ENCODE measurements at regions not wholly inside any gene's neighbourhood (a gene's known extent, or its start where the extent isn't known, plus 50 kb on each side); places are given as distances from the start of the nearest gene placed in this dataset.

GRCh38 chr13:33697926-33698325 is 120.0 kb upstream of the RFC3 start:
- intact Hi-C loops (cut with micrococcal nuclease) = no loop called here
- Mint-ChIP-seq H3K4me3 (no peak overlapping the region), H3K27ac (no peak overlapping the region), H3K27me3 (peaks cover 11% of the 10 kb centered on the region), H3K9me3 (ENCODE audit: insufficient read depth) (no peaks in the 10 kb centered on the region), H3K4me1 (no peaks in the 10 kb centered on the region)
- H3K36me3 ChIP-seq (replicated peaks in 1 of 2; ENCODE audit: control extremely low read depth in 1 of 2, control insufficient read depth in 1 of 2, extremely low read depth in 1 of 2, insufficient read depth in 2 of 2, low read length in 1 of 2) = no peaks in the 10 kb centered on the region
- CTCF ChIA-PET = no interaction called here
- no peaks in the 10 kb centered on the region for H4K20me1 ChIP-seq (ENCODE audit: control insufficient read depth, insufficient read depth, low read length, poor library complexity, severe bottlenecking)
- no peak for DNase-seq
- ATAC-seq (ENCODE audit: low read depth) = no peak
- H3K27me3 ChIP-seq (replicated peaks in 1 of 4; ENCODE audit: control extremely low read depth in 1 of 4, control insufficient read depth in 3 of 4, insufficient read depth in 4 of 4, low read length in 3 of 4) = peaks cover 0 to 3% (median 0%) of the 10 kb centered on the region in 4 experiments
- no peak overlapping the region for H3K27ac ChIP-seq (ENCODE audit: low read length in 2 of 2)
- no peak overlapping the region for H2AFZ ChIP-seq (ENCODE audit: insufficient read depth, low read depth, low read length, poor library complexity, severe bottlenecking)
- no peak overlapping the region for H3K9ac ChIP-seq (ENCODE audit: low read length)
- no peaks in the 10 kb centered on the region for H3K4me1 ChIP-seq (ENCODE audit: control insufficient read depth in 2 of 2, insufficient read depth in 2 of 2, low read length in 2 of 2)
- no peak overlapping the region for H3K4me2 ChIP-seq (replicated peaks; ENCODE audit: low read depth, low read length, poor library complexity, severe bottlenecking)
- H3K9me3 ChIP-seq (ENCODE audit: control extremely low read depth in 1 of 3, control insufficient read depth in 2 of 3, insufficient read depth in 1 of 3, low read length in 2 of 3) = peaks cover 0 to 2% (median 0%) of the 10 kb centered on the region in 3 donors
- WGBS (ENCODE audit: insufficient coverage) = no CpG with 5 or more reads among the region's 1 CpG
- no peak overlapping the region for H3K4me3 ChIP-seq (ENCODE audit: control extremely low read depth in 1 of 5, extremely low read depth in 1 of 5, insufficient read depth in 1 of 5, low read depth in 2 of 5, low read length in 4 of 5)
- H3K79me2 ChIP-seq (ENCODE audit: control insufficient read depth, insufficient read depth, low read length) = no peaks in the 10 kb centered on the region
- POLR2A ChIA-PET = no interaction called here
- TF ChIP-seq CTCF (IDR thresholded peaks at IDR 0.05) = no peak
- no peak for TF ChIP-seq EZH2 (IDR thresholded peaks at IDR 0.05; ENCODE audit: borderline replicate concordance, insufficient read depth, low read depth, low read length, poor library complexity, severe bottlenecking)

- no peak overlapping the region for H3K27ac Mint-ChIP-seq
- ChIA-PET CTCF (interaction anchor here (2.1 kb wide), 1 partner anchor 17 kb away, joined by 9 read pairs; no protein-coding TSS in a partner anchor), POLR2A (no interaction called here)
- H3K4me3 Mint-ChIP-seq = no peak overlapping the region
- peaks cover 23% of the 10 kb centered on the region for H3K27me3 Mint-ChIP-seq
- Histone ChIP-seq H2AFZ (ENCODE audit: insufficient read depth, low read depth, low read length, poor library complexity, severe bottlenecking) (no peak overlapping the region), H3K9ac (ENCODE audit: low read length) (no peak overlapping the region), H3K79me2 (ENCODE audit: control insufficient read depth, insufficient read depth, low read length) (no peaks in the 10 kb centered on the region), H3K36me3 (replicated peaks in 1 of 2; ENCODE audit: control extremely low read depth in 1 of 2, control insufficient read depth in 1 of 2, extremely low read depth in 1 of 2, insufficient read depth in 2 of 2, low read length in 1 of 2) (no peaks in the 10 kb centered on the region), H3K4me2 (replicated peaks; ENCODE audit: low read depth, low read length, poor library complexity, severe bottlenecking) (no peak overlapping the region), H3K9me3 (ENCODE audit: control extremely low read depth in 1 of 3, control insufficient read depth in 2 of 3, insufficient read depth in 1 of 3, low read length in 2 of 3) (peaks cover 4 to 14% (median 14%) of the 10 kb centered on the region in 3 donors), H4K20me1 (ENCODE audit: control insufficient read depth, insufficient read depth, low read length, poor library complexity, severe bottlenecking) (no peaks in the 10 kb centered on the region), H3K27ac (ENCODE audit: low read length in 2 of 2) (no peak overlapping the region), H3K27me3 (replicated peaks in 1 of 4; ENCODE audit: control extremely low read depth in 1 of 4, control insufficient read depth in 3 of 4, insufficient read depth in 4 of 4, low read length in 3 of 4) (peaks cover 0 to 5% (median 2%) of the 10 kb centered on the region in 4 experiments), H3K4me3 (ENCODE audit: control extremely low read depth in 1 of 5, extremely low read depth in 1 of 5, insufficient read depth in 1 of 5, low read depth in 2 of 5, low read length in 4 of 5) (no peak overlapping the region), H3K4me1 (ENCODE audit: control insufficient read depth in 2 of 2, insufficient read depth in 2 of 2, low read length in 2 of 2) (no peaks in the 10 kb centered on the region)
- H3K4me1 Mint-ChIP-seq = no peaks in the 10 kb centered on the region
- no peak for TF ChIP-seq CTCF (IDR thresholded peaks at IDR 0.05)
- TF ChIP-seq EZH2 (IDR thresholded peaks at IDR 0.05; ENCODE audit: borderline replicate concordance, insufficient read depth, low read depth, low read length, poor library complexity, severe bottlenecking) = no peak
- DNase-seq = no peak
- H3K9me3 Mint-ChIP-seq (ENCODE audit: insufficient read depth) = peaks cover 15% of the 10 kb centered on the region
- ATAC-seq (ENCODE audit: low read depth) = no peak
- 93% methylated on average over 1 of the region's 3 CpGs for WGBS (ENCODE audit: insufficient coverage)
- intact Hi-C loops (cut with micrococcal nuclease) = no loop called here
Measured at GRCh38 chr13:33707449-33707848, 110.5 kb upstream of the RFC3 start.

Data from B cell (primary cell).